PC-3 (cell line): ENCODE measurements at regions not wholly inside any gene's neighbourhood (a gene's known extent, or its start where the extent isn't known, plus 50 kb on each side); places are given as distances from the start of the nearest gene placed in this dataset.

ENCODE experiments used
- ATAC-seq: fragments of 200-7000 bp; cut with Tn5 transposase; 2 replicates; pipeline ENCODE4 v1.9.1; 2020; ENCODE audit warnings: mild to moderate bottlenecking, moderate library complexity
- BruUV-seq: library from RNA; stranded (reverse); fragments of 400-500 nt; replicated peaks from 2 replicates; lab custom pipeline; 2021; lab: Mats Ljungman, UMichigan
- CTCF ChIA-PET: fragments of 300-600 bp; sonication (Branson Sonifier 250); formaldehyde crosslinking; loops from one replicate; lab custom pipeline; 2022; ENCODE audit warnings: antibody characterized with exemption; lab: Charles Lee
- POLR2A ChIA-PET: fragments of 300-600 bp; sonication (Branson Sonifier 250); formaldehyde crosslinking; loops from one replicate; lab custom pipeline; 2022; ENCODE audit warnings: antibody characterized with exemption; ENCODE audit not compliant: unreplicated experiment; lab: Charles Lee
- DNase-seq: peaks from one replicate; pipeline ENCODE4 v3.0.0-alpha.2; 2015
- H2AFZ ChIP-seq: fragments of 300-600 bp; sonication (generic); 2 replicates; pipeline ENCODE4 v1.6.0; 2016; ENCODE audit warnings: antibody characterized with exemption, low read length
- H3F3A ChIP-seq: fragments of 300-600 bp; sonication (generic); one replicate; pipeline ENCODE4 v1.6.0; 2017; ENCODE audit warnings: antibody characterized with exemption, low read length, control low read depth, mild to moderate bottlenecking; ENCODE audit not compliant: unreplicated experiment
- H3K27ac ChIP-seq: fragments of 300-600 bp; sonication (generic); 2 replicates; pipeline ENCODE4 v1.5.1; 2016; ENCODE audit warnings: mild to moderate bottlenecking, low read length
- H3K27me3 ChIP-seq: fragments of 300-600 bp; sonication (generic); 2 replicates; pipeline ENCODE4 v1.6.1; 2016; ENCODE audit warnings: low read length, mixed read lengths
- H3K36me3 ChIP-seq: fragments of 300-600 bp; sonication (generic); 2 replicates; pipeline ENCODE4 v1.6.1; 2016; ENCODE audit warnings: low read depth, mixed run types, low read length, mixed read lengths
- H3K4me1 ChIP-seq: fragments of 300-600 bp; sonication (generic); 2 replicates; pipeline ENCODE4 v1.5.1; 2016; ENCODE audit warnings: low read length; ENCODE audit not compliant: insufficient read depth
- H3K4me2 ChIP-seq: fragments of 300-600 bp; sonication (generic); 2 replicates; pipeline ENCODE4 v1.6.0; 2016; ENCODE audit warnings: low read length
- H3K4me3 ChIP-seq: fragments of 300-600 bp; sonication (generic); 2 replicates; pipeline ENCODE4 v1.5.1; 2016; ENCODE audit warnings: mild to moderate bottlenecking, low read length, mixed read lengths
- H3K79me2 ChIP-seq: fragments of 300-600 bp; sonication (generic); 2 replicates; pipeline ENCODE4 v1.6.1; 2017; ENCODE audit warnings: low read length, mixed read lengths
- H3K9ac ChIP-seq: fragments of 300-600 bp; sonication (generic); 2 replicates; pipeline ENCODE4 v1.6.0; 2016; ENCODE audit warnings: mild to moderate bottlenecking, low read length
- H3K9me2 ChIP-seq: fragments of 300-600 bp; sonication (generic); replicated peaks from 2 replicates; pipeline ENCODE4 v1.6.1; 2016; ENCODE audit warnings: mixed run types, low read length, mixed read lengths
- H3K9me3 ChIP-seq: fragments of 300-600 bp; sonication (generic); 2 replicates; pipeline ENCODE4 v1.6.1; 2016; ENCODE audit warnings: low read length, mixed read lengths
- H4K20me1 ChIP-seq: fragments of 300-600 bp; sonication (generic); 2 replicates; pipeline ENCODE4 v1.6.1; 2016; ENCODE audit warnings: low read length, mixed read lengths
- CTCF ChIP-seq: fragments of 300-600 bp; sonication (generic); conservative IDR thresholded peaks from 2 replicates; pipeline ENCODE4 v1.5.1; 2017; ENCODE audit warnings: antibody characterized with exemption, low read depth, mild to moderate bottlenecking, low read length
- EZH2 ChIP-seq: fragments of 300-600 bp; sonication (generic); IDR thresholded peaks from one replicate; pipeline ENCODE4 v1.6.1; 2017; ENCODE audit warnings: antibody characterized with exemption, mild to moderate bottlenecking, low read length; ENCODE audit not compliant: unreplicated experiment
- EZH2phosphoT487 ChIP-seq: fragments of 300-600 bp; sonication (generic); IDR thresholded peaks from 2 replicates; pipeline ENCODE4 v1.6.1; 2018; ENCODE audit warnings: mild to moderate bottlenecking, antibody characterized with exemption, low read length, borderline replicate concordance
- intact Hi-C: fragments of 100-400 bp; cut with micrococcal nuclease; formaldehyde crosslinking; loops from 2 replicates; pipeline ENCODE4 v1.9.0; 2023

- no peak overlapping the region for H3K27ac ChIP-seq
- H3K79me2 ChIP-seq: no peaks in the 10 kb centered on the region
- no peaks in the 10 kb centered on the region for H3F3A ChIP-seq
- H2AFZ ChIP-seq: no peak overlapping the region
- DNase-seq (no peak), ATAC-seq (no peak)
- POLR2A ChIA-PET: no interaction called here
- no peak overlapping the region for H3K9ac ChIP-seq
- intact Hi-C loops: no loop called here
- peaks cover 9% of the 10 kb centered on the region for H3K4me1 ChIP-seq
- H3K27me3 ChIP-seq: no peaks in the 10 kb centered on the region
- BruUV-seq: no TSS peak
- no peak overlapping the region for H3K4me2 ChIP-seq
- TF ChIP-seq EZH2 (no peak), CTCF (no peak)
- H4K20me1 ChIP-seq: no peaks in the 10 kb centered on the region
- no peaks in the 10 kb centered on the region for H3K9me2 ChIP-seq
- H3K36me3 ChIP-seq: no peaks in the 10 kb centered on the region
- H3K4me3 ChIP-seq: no peak overlapping the region
- H3K9me3 ChIP-seq: no peaks in the 10 kb centered on the region
- CTCF ChIA-PET: no interaction called here
Observed at GRCh38 chr1:168959382-168959781, 147.1 kb upstream of the ATP1B1 start.

GRCh38 chr1:168960114-168960513 is 146.4 kb upstream of the ATP1B1 start:
- Histone ChIP-seq H4K20me1 (no peaks in the 10 kb centered on the region), H3K9me2 (no peaks in the 10 kb centered on the region), H3F3A (no peaks in the 10 kb centered on the region), H3K36me3 (no peaks in the 10 kb centered on the region), H3K79me2 (no peaks in the 10 kb centered on the region), H3K4me2 (no peak overlapping the region), H2AFZ (no peak overlapping the region), H3K4me3 (no peak overlapping the region), H3K9ac (no peak overlapping the region), H3K27ac (0 out of 2 replicates have a peak overlapping the region, but pooled peaks have one; percentile 1), H3K9me3 (no peaks in the 10 kb centered on the region), H3K27me3 (no peaks in the 10 kb centered on the region), H3K4me1 (peaks cover 9% of the 10 kb centered on the region)
- CTCF ChIA-PET: no interaction called here
- BruUV-seq: no TSS peak
- POLR2A ChIA-PET: interaction anchor here (0.6 kb wide), 1 partner anchor 356 kb away, joined by 4 read pairs; no protein-coding TSS in a partner anchor
- DNase-seq (no peak), ATAC-seq (peak; percentile 45)
- TF ChIP-seq EZH2phosphoT487: no peak
- no peak for TF ChIP-seq EZH2
- TF ChIP-seq CTCF: no peak
- intact Hi-C loops: no loop called here

GRCh38 chr1:168960595-168960994 is 145.9 kb upstream of the ATP1B1 start:
- Histone ChIP-seq H3K36me3 (no peaks in the 10 kb centered on the region), H3K9ac (no peak overlapping the region), H4K20me1 (no peaks in the 10 kb centered on the region), H3F3A (no peaks in the 10 kb centered on the region), H2AFZ (no peak overlapping the region; the same call in 1 of the 2 replicates), H3K4me2 (no peak overlapping the region), H3K9me2 (no peaks in the 10 kb centered on the region), H3K9me3 (no peaks in the 10 kb centered on the region), H3K27me3 (no peaks in the 10 kb centered on the region), H3K27ac (0 out of 2 replicates have a peak overlapping the region, but pooled peaks have one; percentile 1), H3K79me2 (no peaks in the 10 kb centered on the region), H3K4me3 (no peak overlapping the region), H3K4me1 (peaks cover 9% of the 10 kb centered on the region)
- DNase-seq (peak; percentile 44), ATAC-seq (peak; percentile 83)
- BruUV-seq: no TSS peak
- intact Hi-C loops: no loop called here
- ChIA-PET POLR2A (interaction anchor here (0.5 to 0.6 kb wide), 2 partner anchors 21 to 357 kb away, joined by 4 to 31 read pairs; no protein-coding TSS in a partner anchor), CTCF (no interaction called here)
- TF ChIP-seq CTCF (no peak), EZH2phosphoT487 (no peak), EZH2 (no peak)
